ENCODE measurements at regions not wholly inside any gene's neighbourhood (a gene's known extent, or its start where the extent isn't known, plus 50 kb on each side); places are given as distances from the start of the nearest gene placed in this dataset.

DNA sequence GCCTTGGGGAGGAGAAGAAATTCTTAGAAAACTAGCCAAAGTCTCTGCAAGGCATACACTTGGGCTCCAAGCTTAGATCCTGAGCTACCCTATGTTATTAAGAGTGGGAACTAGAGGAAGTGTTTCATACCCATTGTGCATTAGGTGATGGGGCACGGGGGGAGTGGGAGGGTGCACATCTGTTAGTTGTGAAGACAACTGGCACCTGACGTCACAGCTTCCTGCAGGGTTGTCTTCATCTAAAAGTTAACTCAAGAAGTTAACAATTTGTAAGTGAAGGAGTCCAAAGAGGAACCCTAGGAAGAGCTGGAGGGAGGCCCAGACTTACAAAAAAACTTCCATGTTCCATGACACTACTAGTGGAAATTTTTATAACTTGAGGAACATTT, 158.1 kb downstream of the ADRA2A start:
- Histone ChIP-seq H3K36me3 (ENCODE audit: control insufficient read depth in 2 of 4, insufficient read depth in 4 of 4, low read length in 3 of 4) (no peaks in the 10 kb centered on the region), H3K4me3 (ENCODE audit: extremely low read depth in 1 of 4, insufficient read depth in 2 of 4, low read depth in 3 of 4, low read length in 4 of 4) (no peak overlapping the region), H2BK20ac (ENCODE audit: low read length) (no peak overlapping the region), H3K9me3 (ENCODE audit: insufficient read depth in 2 of 2, low read depth in 1 of 2, low read length in 1 of 2) (no peaks in the 10 kb centered on the region), H4K20me1 (replicated peaks in 1 of 2; ENCODE audit: control insufficient read depth in 1 of 2, insufficient read depth in 2 of 2, low read length in 2 of 2) (no peaks in the 10 kb centered on the region), H3K14ac (ENCODE audit: insufficient read length) (no peak overlapping the region), H2BK12ac (ENCODE audit: low read depth, low read length) (no peak overlapping the region), H2BK120ac (replicated peaks; ENCODE audit: low read depth, low read length) (no peak overlapping the region), H4K91ac (replicated peaks; ENCODE audit: insufficient read length, low read length) (no peak overlapping the region), H3K4me2 (ENCODE audit: insufficient read depth in 1 of 2, low read depth in 2 of 2, low read length in 2 of 2) (no peak overlapping the region), H3K79me2 (ENCODE audit: control insufficient read depth in 1 of 2, insufficient read depth in 2 of 2, low read length in 2 of 2) (no peaks in the 10 kb centered on the region), H2AK5ac (ENCODE audit: low read depth, low read length) (no peak overlapping the region), H3K23me2 (ENCODE audit: low read depth, low read length) (no peaks in the 10 kb centered on the region), H2BK5ac (ENCODE audit: low read depth, low read length) (no peak overlapping the region), H3K4me1 (replicated peaks in 1 of 4; ENCODE audit: control insufficient read depth in 3 of 4, insufficient read depth in 4 of 4, low read length in 3 of 4) (no peaks in the 10 kb centered on the region), H2AFZ (ENCODE audit: low read length) (no peak overlapping the region), H3K79me1 (ENCODE audit: low read depth, low read length) (no peaks in the 10 kb centered on the region), H3K56ac (replicated peaks; ENCODE audit: insufficient read length, low read depth, low read length) (no peak overlapping the region), H3K9ac (replicated peaks in 1 of 4; ENCODE audit: extremely low read depth in 1 of 4, low read depth in 3 of 4, low read length in 3 of 4) (no peak overlapping the region), H3K23ac (ENCODE audit: insufficient read length) (no peak overlapping the region), H3K27me3 (replicated peaks in 1 of 4; ENCODE audit: control insufficient read depth in 3 of 4, extremely low read depth in 1 of 4, insufficient read depth in 3 of 4, low read length in 3 of 4) (no peaks in the 10 kb centered on the region), H3K4ac (replicated peaks; ENCODE audit: insufficient read length, low read depth, low read length) (no peak overlapping the region), H4K5ac (ENCODE audit: insufficient read length, low read depth, low read length) (no peak overlapping the region), H3K27ac (ENCODE audit: low read depth, low read length) (no peak overlapping the region), H4K8ac (ENCODE audit: extremely low read depth, insufficient read depth, low read length) (no peak overlapping the region; the same call in 1 of the 2 replicates), H3K18ac (ENCODE audit: extremely low read depth, low read length) (no peak overlapping the region), H2BK15ac (ENCODE audit: low read length) (no peak overlapping the region)
- CTCF ChIA-PET (ENCODE audit: partially characterized antibody), result interaction anchor here (1.3 to 1.5 kb wide), 4 partner anchors 15 to 163 kb away, joined by 3 to 4 read pairs (median 4); no protein-coding TSS in a partner anchor
- DNase-seq (ENCODE audit: low read depth in 1 of 2, low spot score in 2 of 2), result no peak
- FAIRE-seq, result no peak
- POLR2A ChIA-PET (ENCODE audit: partially characterized antibody), result interaction anchor here (0.7 kb wide), 1 partner anchor 131 kb away, joined by 4 read pairs; no protein-coding TSS in a partner anchor
- 82% methylated on average over 2 of the region's 2 CpGs; no CpG with 5 or more reads in 1 of the 2 experiments for WGBS, 2 experiments (ENCODE audit: extremely low coverage in 1 of 2, insufficient coverage in 1 of 2, insufficient read length in 1 of 2, insufficient replicate concordance in 2 of 2, low coverage in 1 of 2, low lambda C conversion rate in 2 of 2, missing lambda C conversion rate in 1 of 2)
- TF ChIP-seq, protein P1, sequence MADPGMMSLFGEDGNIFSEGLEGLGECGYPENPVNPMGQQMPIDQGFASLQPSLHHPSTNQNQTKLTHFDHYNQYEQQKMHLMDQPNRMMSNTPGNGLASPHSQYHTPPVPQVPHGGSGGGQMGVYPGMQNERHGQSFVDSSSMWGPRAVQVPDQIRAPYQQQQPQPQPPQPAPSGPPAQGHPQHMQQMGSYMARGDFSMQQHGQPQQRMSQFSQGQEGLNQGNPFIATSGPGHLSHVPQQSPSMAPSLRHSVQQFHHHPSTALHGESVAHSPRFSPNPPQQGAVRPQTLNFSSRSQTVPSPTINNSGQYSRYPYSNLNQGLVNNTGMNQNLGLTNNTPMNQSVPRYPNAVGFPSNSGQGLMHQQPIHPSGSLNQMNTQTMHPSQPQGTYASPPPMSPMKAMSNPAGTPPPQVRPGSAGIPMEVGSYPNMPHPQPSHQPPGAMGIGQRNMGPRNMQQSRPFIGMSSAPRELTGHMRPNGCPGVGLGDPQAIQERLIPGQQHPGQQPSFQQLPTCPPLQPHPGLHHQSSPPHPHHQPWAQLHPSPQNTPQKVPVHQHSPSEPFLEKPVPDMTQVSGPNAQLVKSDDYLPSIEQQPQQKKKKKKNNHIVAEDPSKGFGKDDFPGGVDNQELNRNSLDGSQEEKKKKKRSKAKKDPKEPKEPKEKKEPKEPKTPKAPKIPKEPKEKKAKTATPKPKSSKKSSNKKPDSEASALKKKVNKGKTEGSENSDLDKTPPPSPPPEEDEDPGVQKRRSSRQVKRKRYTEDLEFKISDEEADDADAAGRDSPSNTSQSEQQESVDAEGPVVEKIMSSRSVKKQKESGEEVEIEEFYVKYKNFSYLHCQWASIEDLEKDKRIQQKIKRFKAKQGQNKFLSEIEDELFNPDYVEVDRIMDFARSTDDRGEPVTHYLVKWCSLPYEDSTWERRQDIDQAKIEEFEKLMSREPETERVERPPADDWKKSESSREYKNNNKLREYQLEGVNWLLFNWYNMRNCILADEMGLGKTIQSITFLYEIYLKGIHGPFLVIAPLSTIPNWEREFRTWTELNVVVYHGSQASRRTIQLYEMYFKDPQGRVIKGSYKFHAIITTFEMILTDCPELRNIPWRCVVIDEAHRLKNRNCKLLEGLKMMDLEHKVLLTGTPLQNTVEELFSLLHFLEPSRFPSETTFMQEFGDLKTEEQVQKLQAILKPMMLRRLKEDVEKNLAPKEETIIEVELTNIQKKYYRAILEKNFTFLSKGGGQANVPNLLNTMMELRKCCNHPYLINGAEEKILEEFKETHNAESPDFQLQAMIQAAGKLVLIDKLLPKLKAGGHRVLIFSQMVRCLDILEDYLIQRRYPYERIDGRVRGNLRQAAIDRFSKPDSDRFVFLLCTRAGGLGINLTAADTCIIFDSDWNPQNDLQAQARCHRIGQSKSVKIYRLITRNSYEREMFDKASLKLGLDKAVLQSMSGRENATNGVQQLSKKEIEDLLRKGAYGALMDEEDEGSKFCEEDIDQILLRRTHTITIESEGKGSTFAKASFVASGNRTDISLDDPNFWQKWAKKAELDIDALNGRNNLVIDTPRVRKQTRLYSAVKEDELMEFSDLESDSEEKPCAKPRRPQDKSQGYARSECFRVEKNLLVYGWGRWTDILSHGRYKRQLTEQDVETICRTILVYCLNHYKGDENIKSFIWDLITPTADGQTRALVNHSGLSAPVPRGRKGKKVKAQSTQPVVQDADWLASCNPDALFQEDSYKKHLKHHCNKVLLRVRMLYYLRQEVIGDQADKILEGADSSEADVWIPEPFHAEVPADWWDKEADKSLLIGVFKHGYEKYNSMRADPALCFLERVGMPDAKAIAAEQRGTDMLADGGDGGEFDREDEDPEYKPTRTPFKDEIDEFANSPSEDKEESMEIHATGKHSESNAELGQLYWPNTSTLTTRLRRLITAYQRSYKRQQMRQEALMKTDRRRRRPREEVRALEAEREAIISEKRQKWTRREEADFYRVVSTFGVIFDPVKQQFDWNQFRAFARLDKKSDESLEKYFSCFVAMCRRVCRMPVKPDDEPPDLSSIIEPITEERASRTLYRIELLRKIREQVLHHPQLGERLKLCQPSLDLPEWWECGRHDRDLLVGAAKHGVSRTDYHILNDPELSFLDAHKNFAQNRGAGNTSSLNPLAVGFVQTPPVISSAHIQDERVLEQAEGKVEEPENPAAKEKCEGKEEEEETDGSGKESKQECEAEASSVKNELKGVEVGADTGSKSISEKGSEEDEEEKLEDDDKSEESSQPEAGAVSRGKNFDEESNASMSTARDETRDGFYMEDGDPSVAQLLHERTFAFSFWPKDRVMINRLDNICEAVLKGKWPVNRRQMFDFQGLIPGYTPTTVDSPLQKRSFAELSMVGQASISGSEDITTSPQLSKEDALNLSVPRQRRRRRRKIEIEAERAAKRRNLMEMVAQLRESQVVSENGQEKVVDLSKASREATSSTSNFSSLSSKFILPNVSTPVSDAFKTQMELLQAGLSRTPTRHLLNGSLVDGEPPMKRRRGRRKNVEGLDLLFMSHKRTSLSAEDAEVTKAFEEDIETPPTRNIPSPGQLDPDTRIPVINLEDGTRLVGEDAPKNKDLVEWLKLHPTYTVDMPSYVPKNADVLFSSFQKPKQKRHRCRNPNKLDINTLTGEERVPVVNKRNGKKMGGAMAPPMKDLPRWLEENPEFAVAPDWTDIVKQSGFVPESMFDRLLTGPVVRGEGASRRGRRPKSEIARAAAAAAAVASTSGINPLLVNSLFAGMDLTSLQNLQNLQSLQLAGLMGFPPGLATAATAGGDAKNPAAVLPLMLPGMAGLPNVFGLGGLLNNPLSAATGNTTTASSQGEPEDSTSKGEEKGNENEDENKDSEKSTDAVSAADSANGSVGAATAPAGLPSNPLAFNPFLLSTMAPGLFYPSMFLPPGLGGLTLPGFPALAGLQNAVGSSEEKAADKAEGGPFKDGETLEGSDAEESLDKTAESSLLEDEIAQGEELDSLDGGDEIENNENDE (IDR thresholded peaks at IDR 0.05; ENCODE audit: insufficient replicate concordance, low read length), result no peak

Measured in H1 (cell line).